GM12892 (cell line): ENCODE measurements at regions not wholly inside any gene's neighbourhood (a gene's known extent, or its start where the extent isn't known, plus 50 kb on each side); places are given as distances from the start of the nearest gene placed in this dataset.
"Not testable (repeated sequence)": the region's sequence is repeated elsewhere in the genome, so short reads cannot be mapped to it uniquely, and the experiment has no call there.

ENCODE experiments used
- DNase-seq: peaks from one replicate; pipeline ENCODE4 v3.0.0; 2011; ENCODE audit not compliant: insufficient read length
- FAIRE-seq: peaks from 2 replicates; lab custom pipeline; 2011; peaks lifted over from hg19 to GRCh38; lab: Jason Lieb, UNC
- POLR2A ChIP-seq: IDR thresholded peaks from 2 replicates; pipeline ENCODE4 v1.6.1; 2011; ENCODE audit warnings: low read depth, low read length, control low read depth
- POLR2AphosphoS5 ChIP-seq: IDR thresholded peaks from 2 replicates; pipeline ENCODE4 v1.6.1; 2011; ENCODE audit warnings: low read depth, low read length, control low read depth
- TAF1 ChIP-seq: IDR thresholded peaks from 2 replicates; pipeline ENCODE4 v1.6.1; 2011; ENCODE audit warnings: low read depth, mild to moderate bottlenecking, control low read depth, low read length, borderline replicate concordance

DNA sequence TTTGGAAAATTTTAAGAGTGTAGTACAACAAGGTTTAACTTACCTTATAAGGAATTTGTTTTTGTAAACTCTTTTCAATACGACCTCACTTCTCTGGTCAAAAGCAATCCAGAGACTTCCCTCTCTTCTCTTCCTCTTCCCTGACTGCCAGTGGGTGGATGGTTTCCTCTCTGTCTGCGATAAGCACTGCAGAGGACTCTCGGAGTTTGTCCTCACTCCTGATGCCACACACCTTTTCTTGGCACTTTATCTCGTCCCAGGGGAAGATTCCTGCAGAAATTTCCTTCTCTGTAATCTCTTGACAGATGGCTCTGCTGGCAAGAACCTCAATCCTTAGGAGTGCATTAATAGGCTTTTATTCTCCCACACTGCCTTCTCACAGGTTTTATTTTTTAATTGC lies 641.6 kb downstream of the NR2F1-AS1 start:
- DNase-seq: no peak
- FAIRE-seq: no peak
- TF ChIP-seq TAF1: no peak
- no peak for TF ChIP-seq POLR2A
- no peak for TF ChIP-seq POLR2AphosphoS5

DNA sequence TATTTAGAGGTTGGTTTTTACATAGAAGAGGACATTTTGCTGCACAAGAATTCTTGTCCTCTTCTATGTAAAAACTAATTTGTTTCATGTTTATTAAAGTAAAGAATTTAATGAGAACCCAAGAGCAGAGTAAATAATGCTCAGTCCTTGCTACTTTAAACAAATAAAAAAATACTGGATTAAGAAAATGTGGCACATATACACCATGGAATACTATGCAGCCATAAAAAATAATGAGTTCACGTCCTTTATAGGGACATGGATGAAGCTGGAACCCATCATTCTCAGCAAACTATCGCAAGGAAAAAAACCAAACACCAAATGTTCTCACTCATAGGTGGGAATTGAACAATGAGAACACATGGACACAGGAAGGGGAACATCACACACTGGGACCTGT lies 643.6 kb downstream of the NR2F1-AS1 start:
- FAIRE-seq, DNase-seq: not testable (repeated sequence)

DNA sequence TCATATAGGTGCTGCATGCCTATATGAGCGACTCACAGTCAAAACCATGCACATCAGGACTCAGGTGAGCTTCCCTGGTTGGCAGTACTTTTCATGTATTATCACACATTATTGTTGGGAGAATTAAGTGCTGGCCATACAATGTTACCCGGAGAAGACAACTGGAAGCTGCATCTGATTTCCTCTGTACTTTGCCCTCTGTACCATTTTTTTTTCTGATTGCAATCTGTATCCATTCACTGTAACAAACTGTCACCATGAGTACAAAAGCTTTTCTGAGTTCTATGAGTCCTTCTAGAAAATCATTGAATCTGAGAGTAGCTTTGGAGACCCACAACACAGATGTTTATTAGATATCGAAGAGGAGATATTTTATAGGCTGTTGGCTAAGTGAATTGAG lies 651.0 kb downstream of the NR2F1-AS1 start:
- no peak for TF ChIP-seq POLR2AphosphoS5
- TF ChIP-seq POLR2A: no peak
- TF ChIP-seq TAF1: no peak
- FAIRE-seq (no peak), DNase-seq (no peak)

DNA sequence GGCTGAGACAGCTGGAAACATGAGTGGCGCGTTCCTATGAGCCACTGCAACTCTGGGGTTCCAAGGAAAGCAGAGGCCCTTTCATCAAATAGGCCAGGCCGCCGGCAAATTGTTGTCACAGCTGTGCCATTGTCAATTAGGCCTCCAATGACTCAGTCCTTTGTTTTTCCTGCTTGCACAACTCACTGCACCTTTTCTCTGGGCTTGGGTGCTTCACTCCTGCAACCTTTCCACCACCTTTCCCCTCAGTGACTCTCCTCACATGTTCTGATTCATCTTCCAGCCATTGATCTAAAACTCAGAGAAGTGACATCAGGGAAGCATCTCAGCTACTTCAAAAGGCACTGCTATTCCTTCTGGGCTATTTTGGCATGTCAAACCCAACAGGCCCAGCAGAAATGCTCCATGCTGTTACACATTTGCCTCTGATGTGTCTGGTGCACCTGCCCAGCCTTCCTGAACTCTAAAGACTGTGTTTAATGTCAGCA lies 653.7 kb downstream of the NR2F1-AS1 start:
- TF ChIP-seq TAF1: no peak
- TF ChIP-seq POLR2AphosphoS5: no peak
- TF ChIP-seq POLR2A: no peak
- no peak for DNase-seq
- no peak for FAIRE-seq

DNA sequence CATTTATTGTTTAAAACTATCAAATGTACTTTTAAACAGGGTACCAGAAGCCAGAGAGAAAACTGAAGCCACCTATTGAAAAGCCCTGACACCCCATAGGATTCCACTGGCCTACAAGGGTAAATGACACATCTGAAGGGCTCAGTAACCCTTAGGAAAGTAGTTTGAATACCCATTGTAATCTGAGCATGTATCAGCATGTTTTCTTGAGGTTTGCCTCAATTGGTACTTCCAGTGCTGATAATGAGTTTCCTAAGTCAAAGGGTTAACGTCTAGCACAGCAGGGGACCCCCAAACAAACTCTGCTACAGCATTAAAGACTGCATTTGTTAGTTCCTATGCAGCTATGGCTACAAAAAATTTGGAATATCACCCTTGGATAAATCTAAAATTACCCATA lies 657.1 kb downstream of the NR2F1-AS1 start:
- TF ChIP-seq POLR2AphosphoS5 (no peak), TAF1 (no peak), POLR2A (no peak)
- FAIRE-seq (no peak), DNase-seq (no peak)

DNA sequence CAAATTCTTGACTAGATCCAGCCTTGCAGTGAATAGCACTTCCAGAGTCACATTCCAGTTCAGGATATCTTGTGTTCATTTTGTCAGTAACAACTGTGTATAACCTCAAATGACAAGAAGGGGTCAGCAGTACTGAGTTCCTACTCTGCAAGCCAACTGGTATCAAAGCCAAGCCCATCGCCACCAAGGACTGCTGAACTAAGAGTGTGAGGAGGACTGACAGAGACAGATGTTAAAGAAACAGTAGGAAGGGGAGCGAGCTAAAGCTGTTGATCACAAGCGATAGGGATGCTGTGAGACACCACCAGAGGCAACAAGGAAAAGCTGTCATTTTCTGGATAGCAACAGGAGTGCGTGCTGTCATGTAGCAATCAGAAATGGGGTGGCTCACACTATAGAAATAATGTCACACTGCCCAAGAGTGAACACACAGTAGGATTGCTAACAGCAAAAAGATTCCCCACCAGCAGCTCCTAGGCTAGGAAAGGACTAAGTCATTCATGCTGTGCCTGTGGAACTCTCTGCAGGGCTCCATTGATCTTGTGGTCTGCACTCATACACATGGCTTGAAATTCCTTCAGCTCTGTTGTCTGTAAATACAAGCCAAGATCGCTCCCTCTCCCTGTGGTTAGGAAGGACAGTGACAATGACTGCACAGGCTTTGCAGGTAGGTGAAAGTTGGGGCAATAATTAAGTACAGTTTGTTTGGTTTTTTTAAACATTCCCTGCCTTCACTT lies 658.6 kb downstream of the NR2F1-AS1 start:
- no peak for DNase-seq
- TF ChIP-seq POLR2AphosphoS5 (no peak), TAF1 (no peak)

DNA sequence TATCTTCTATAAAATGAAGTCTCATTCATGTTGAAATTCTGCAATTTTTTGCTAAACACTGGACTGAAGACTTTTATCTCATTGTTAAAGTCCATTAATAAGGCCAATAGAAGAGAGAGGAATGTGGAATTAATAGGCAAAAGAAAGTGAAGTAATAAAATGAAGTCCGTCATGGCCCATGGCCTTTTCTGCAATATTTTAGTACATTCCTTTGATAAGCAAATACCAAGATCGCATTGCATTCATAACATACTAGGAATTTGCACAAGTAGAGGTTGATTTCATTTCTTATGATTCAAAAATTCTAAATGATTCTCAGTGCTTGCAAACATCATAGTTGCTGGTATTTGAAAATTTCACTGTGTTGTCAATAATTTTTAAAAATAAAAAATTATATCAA lies 664.0 kb downstream of the NR2F1-AS1 start:
- DNase-seq (no peak), FAIRE-seq (no peak)
- TF ChIP-seq TAF1 (no peak), POLR2AphosphoS5 (no peak), POLR2A (no peak)

More for the DNA sequence above, 658.6 kb downstream of the NR2F1-AS1 start:
- FAIRE-seq: no peak

DNA sequence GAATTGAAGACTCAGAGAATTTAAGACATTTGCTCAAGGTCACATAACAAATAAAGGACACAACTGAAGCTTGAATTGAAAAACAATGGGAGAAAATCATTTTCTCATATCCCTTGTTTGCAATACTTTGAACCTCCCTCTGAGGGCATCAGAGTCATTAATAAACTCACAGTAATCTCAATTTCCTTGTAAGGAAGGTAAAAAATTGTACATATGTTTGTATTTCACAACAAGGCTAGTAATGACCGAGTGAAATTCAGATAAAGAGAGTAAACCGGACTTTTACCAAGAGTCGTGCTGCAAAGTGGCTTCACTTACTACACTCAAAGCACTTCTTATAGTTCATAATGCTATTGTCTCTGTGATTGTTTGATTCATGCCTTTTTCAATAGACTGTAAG lies 665.0 kb downstream of the NR2F1-AS1 start:
- DNase-seq: no peak
- TF ChIP-seq POLR2AphosphoS5: no peak
- no peak for FAIRE-seq

DNA sequence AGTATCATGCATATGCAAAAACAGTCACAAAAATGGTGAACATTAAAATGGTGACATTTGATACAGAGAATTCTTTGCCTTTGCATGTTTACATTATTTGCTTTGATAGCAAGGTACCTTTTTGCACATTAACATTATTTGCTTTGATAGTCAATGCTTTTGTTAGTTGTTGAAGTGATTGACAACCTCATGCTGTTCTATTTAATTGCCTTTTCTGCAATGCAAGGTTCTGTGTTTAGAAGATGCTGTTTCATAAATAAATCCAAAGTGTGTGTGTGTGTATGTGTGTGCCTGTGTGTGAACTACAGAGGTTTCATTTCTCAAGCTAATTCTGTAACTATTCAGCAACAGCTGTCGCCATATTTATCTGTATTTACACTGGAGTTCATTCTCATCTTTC lies 668.7 kb downstream of the NR2F1-AS1 start:
- FAIRE-seq (no peak), DNase-seq (no peak)
- TF ChIP-seq POLR2AphosphoS5 (no peak), TAF1 (no peak), POLR2A (no peak)

DNA sequence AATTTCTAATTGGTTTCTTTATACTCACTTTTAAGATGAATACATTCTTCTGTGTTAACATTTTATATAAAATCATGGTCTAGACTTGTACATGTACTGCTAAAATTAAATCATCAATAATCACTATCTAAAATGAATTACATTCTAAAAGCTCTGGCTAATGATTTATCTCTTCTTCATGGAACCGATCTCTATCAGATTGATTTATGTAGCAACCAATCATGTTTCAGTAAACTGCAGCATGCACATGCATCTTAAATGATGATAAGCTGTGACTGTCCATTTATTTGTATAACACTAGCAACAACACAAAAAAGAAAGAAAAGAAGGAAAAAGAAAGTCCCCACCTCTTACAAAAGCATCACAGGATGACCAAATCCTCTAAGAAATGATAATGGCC lies 669.2 kb downstream of the NR2F1-AS1 start:
- no peak for FAIRE-seq
- no peak for DNase-seq
- no peak for TF ChIP-seq TAF1
- no peak for TF ChIP-seq POLR2A
- no peak for TF ChIP-seq POLR2AphosphoS5

DNA sequence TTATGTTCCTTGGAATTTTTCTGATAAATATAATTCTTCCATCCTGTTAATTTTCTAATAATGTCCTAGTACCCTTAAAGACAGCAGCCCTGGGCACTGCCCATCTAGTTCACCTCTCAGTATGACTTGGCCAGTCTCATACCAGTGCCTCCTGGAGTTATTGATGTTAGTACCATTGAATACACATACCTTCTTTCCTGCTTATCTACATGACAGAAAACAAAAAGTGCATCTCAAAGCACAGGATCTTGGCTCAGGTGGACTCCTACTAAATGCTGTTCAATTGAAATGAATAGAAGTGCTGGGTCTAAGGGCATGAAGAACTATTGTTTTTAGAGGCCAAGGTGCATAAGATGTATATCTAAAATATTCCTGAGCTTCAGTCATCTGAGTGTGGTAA lies 669.7 kb downstream of the NR2F1-AS1 start:
- no peak for TF ChIP-seq POLR2AphosphoS5
- TF ChIP-seq TAF1: no peak
- no peak for TF ChIP-seq POLR2A
- no peak for DNase-seq
- FAIRE-seq: no peak

DNA sequence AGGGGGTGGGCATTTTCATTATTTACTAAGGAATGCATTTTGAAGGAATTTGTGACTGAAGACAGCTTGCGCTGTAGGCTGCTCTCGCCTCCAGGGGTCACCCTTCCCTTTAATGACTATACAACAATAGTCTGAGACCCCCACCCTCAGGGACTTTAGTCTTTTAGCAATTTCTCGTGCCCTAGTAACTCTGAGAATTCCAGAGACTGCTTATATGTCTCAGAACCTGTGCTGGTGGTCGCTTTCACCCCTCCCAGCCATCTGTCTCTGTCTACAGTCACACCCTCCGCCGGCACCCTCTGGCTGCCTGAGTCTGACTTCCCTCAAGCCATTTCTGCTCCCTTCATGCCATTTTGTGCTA lies 671.4 kb downstream of the NR2F1-AS1 start:
- TF ChIP-seq TAF1: no peak
- TF ChIP-seq POLR2AphosphoS5: no peak
- no peak for TF ChIP-seq POLR2A
- no peak for DNase-seq
- FAIRE-seq: no peak

DNA sequence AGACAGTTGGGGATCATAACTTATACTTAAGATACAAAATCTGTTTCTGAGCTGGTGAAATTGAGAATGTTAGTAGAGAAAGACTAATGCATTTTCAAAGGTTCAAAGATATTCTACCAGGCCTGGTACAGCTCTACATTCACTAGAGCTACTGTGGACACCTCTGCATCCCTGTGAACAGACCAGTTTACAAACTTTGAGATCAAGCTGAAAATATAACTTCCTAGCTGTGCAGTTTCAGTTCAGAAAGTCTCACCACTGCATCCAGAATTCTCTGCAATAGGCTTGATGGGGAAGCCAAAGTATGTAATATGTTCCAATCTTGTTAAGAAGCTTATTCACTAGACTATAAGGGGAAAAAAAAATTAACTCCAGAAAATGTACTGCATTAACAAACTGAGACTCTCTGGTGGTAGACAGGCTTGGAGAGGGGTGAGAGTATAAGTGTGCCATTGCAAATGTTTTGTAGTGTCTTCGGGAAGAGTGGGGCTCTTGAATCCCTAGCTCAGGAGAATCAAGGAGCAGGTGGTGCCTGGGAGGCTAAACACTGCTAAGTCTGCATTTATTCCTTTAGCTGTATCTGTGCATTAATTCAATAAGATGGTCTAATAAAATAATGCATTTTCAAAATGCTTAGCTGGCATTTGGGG lies 671.9 kb downstream of the NR2F1-AS1 start:
- peak; percentile 63 for FAIRE-seq

More for the DNA sequence above, 671.9 kb downstream of the NR2F1-AS1 start:
- DNase-seq: no peak
- no peak for TF ChIP-seq POLR2A
- TF ChIP-seq POLR2AphosphoS5: no peak
